IPS-18a (cell line): ENCODE measurements at regions not wholly inside any gene's neighbourhood (a gene's known extent, or its start where the extent isn't known, plus 50 kb on each side); places are given as distances from the start of the nearest gene placed in this dataset.

Source experiments
- H3K27ac ChIP-seq: one replicate; pipeline ENCODE4 v1.5.1; 2013; ENCODE audit warnings: low read length
- H3K27me3 ChIP-seq: one replicate; pipeline ENCODE4 v1.6.1; 2013; ENCODE audit warnings: mild to moderate bottlenecking, low read length; ENCODE audit not compliant: control insufficient read depth, insufficient read depth
- H3K36me3 ChIP-seq: one replicate; pipeline ENCODE4 v1.6.1; 2013; ENCODE audit warnings: low read depth, low read length; ENCODE audit not compliant: control insufficient read depth
- H3K4me1 ChIP-seq: one replicate; pipeline ENCODE4 v1.6.1; 2013; ENCODE audit warnings: low read depth, low read length; ENCODE audit not compliant: control insufficient read depth
- H3K4me3 ChIP-seq: one replicate; pipeline ENCODE4 v1.5.1; 2013; ENCODE audit warnings: low read length
- H3K9ac ChIP-seq: one replicate; pipeline ENCODE4 v1.6.1; 2013; ENCODE audit warnings: mild to moderate bottlenecking, low read length, moderate library complexity
- H3K9me3 ChIP-seq: one replicate; pipeline ENCODE4 v1.6.1; 2013; ENCODE audit warnings: low read depth, low read length; ENCODE audit not compliant: control insufficient read depth

DNA sequence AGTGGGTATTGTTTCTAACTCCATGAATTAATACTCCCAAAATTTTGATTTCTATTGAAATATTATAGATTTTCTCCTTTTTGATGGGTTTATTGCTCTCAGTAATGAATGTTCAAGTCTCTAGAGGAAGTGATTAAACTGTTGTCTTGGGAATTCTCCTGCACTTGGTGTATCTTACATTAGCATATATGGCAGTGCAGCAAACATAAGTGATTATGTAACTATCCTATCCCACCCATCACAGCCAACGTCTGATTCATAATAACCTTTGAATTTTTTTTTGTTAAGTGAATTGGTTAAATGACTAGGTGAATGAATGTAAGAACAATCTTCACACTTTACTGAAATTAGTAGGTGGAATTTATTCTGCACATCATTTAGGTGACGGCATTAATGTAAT is 483.7 kb downstream of the TAF11L14 start:
- Histone ChIP-seq H3K9me3 (no peaks in the 10 kb centered on the region), H3K4me3 (no peak overlapping the region), H3K9ac (no peak overlapping the region), H3K27me3 (no peaks in the 10 kb centered on the region), H3K27ac (no peak overlapping the region), H3K4me1 (peaks cover 15% of the 10 kb centered on the region), H3K36me3 (no peaks in the 10 kb centered on the region)

DNA sequence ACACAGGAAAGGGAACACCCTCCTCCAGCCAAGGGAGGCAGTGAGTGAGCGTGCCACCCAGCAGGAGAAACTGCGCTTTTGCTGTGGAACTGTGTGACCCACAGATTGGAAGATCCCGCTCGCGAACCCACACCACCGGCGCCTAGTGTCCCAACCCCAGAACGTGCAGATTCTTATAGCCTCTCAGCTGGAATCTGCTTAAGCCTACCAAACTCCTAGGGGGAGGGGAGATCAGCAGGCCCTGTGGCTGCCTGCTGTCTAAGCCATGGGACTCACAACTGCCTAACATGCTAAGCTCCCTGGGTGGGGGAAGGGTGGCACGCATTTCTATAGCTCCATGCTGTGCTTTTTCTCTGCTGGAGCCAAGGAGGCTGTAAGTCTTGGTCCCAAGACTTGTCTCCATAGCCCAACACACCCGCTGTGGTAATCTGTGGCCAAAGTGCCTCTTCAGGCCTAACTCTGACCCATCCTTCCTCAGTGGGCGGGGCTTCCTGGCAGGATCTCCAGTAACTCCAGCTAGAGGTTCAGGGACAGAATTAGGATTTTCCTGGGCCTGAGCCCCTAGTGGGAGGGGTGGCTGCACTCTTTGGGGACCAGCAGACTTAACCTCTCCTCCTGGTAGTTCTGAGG is 485.0 kb downstream of the TAF11L14 start:
- Histone ChIP-seq H3K4me3 (no peak overlapping the region), H3K27ac (no peak overlapping the region), H3K27me3 (no peaks in the 10 kb centered on the region), H3K36me3 (no peaks in the 10 kb centered on the region), H3K9me3 (no peaks in the 10 kb centered on the region), H3K9ac (no peak overlapping the region), H3K4me1 (peaks cover 12% of the 10 kb centered on the region)

- Histone ChIP-seq H3K9me3 (peaks cover 7% of the 10 kb centered on the region), H3K9ac (no peak overlapping the region), H3K4me1 (no peaks in the 10 kb centered on the region), H3K27me3 (no peaks in the 10 kb centered on the region), H3K4me3 (no peak overlapping the region), H3K36me3 (no peaks in the 10 kb centered on the region), H3K27ac (no peak overlapping the region)
These were observed 507.0 kb downstream of the TAF11L14 start for GRCh38 chr5:18141222-18141621.

DNA sequence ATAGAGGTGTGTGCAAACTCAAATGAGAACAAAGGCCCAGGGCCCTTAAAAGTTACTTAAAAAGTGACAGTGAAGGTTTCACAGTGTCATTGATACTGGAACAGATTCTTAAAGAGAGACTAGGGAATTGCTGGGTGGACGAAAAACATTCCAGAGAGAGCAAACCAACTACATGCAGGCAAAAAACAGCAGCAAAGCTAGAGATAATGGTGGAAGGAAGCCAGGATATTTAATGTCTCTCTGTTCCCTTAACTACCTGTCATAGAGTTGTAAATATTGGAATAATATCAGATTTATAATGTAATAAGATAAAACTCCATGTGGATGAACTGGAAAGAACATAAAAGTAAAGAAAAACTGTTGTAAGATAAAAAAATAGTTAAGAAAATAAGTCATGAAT is 508.6 kb downstream of the TAF11L14 start:
- Histone ChIP-seq H3K27ac (no peak overlapping the region), H3K36me3 (no peaks in the 10 kb centered on the region), H3K9ac (no peak overlapping the region), H3K9me3 (peaks cover 6% of the 10 kb centered on the region), H3K4me1 (no peaks in the 10 kb centered on the region), H3K4me3 (no peak overlapping the region), H3K27me3 (no peaks in the 10 kb centered on the region)

DNA sequence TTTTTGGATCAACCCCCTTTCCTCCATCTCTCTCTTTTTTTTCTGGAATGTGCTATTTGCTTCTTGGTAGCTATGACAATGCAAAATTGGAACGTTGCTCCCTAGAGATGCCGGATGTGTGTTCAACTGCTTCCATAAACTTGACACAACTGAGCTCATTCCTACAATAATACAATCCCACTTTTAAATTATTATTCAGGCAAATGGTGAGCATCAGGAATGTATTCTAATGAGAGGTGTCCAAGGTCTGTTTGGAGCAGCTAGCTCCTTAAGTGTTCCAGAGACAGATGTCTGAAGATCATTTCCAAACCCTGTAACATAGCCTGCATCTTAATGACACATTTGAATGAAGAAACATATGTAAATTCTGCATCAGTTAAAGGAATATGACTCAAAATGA is 518.4 kb downstream of the TAF11L14 start:
- H3K36me3 ChIP-seq: no peaks in the 10 kb centered on the region
- no peak overlapping the region for H3K27ac ChIP-seq
- H3K4me1 ChIP-seq: no peaks in the 10 kb centered on the region
- no peak overlapping the region for H3K9ac ChIP-seq
- H3K9me3 ChIP-seq: no peaks in the 10 kb centered on the region
- no peaks in the 10 kb centered on the region for H3K27me3 ChIP-seq
- H3K4me3 ChIP-seq: no peak overlapping the region

DNA sequence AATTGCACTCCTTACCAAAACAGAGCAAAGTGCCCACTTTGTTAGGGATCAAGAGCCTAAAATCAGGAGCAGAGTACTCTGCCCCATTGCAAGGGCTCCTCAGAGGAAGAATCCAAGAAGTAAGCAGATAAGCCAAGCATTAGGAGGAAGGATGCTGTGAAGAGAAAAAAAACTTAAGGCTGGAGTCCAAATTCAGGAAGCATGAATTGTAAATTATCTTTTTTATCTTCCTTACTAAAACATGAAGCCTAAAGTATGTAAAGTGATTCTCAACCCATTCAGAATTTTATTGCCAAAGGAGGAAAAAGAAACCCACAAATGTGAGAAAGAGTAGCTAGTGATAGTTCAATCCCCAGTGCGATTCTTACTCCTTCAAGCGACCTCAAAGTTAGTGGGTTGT is 523.9 kb downstream of the TAF11L14 start:
- Histone ChIP-seq H3K4me1 (no peaks in the 10 kb centered on the region), H3K9me3 (peaks cover 2% of the 10 kb centered on the region), H3K9ac (no peak overlapping the region)

GRCh38 chr5:18159331-18159730 is 525.1 kb downstream of the TAF11L14 start:
- no peaks in the 10 kb centered on the region for H3K27me3 ChIP-seq
- H3K27ac ChIP-seq: no peak overlapping the region
- H3K4me3 ChIP-seq: no peak overlapping the region
- no peak overlapping the region for H3K9ac ChIP-seq
- no peaks in the 10 kb centered on the region for H3K4me1 ChIP-seq
- no peaks in the 10 kb centered on the region for H3K36me3 ChIP-seq
- H3K9me3 ChIP-seq: peaks cover 2% of the 10 kb centered on the region

More for the DNA sequence above, 523.9 kb downstream of the TAF11L14 start:
- Histone ChIP-seq H3K4me3 (no peak overlapping the region), H3K27ac (no peak overlapping the region), H3K36me3 (no peaks in the 10 kb centered on the region), H3K27me3 (no peaks in the 10 kb centered on the region)

- Histone ChIP-seq H3K27me3 (no peaks in the 10 kb centered on the region), H3K9me3 (no peaks in the 10 kb centered on the region), H3K4me3 (no peak overlapping the region), H3K4me1 (no peaks in the 10 kb centered on the region), H3K9ac (no peak overlapping the region), H3K27ac (no peak overlapping the region), H3K36me3 (no peaks in the 10 kb centered on the region)
These were observed 537.4 kb downstream of the TAF11L14 start for GRCh38 chr5:18171684-18172083.

- H3K4me1 ChIP-seq: no peaks in the 10 kb centered on the region
- no peak overlapping the region for H3K4me3 ChIP-seq
- H3K27ac ChIP-seq: no peak overlapping the region
- H3K36me3 ChIP-seq: no peaks in the 10 kb centered on the region
- H3K27me3 ChIP-seq: no peaks in the 10 kb centered on the region
- no peaks in the 10 kb centered on the region for H3K9me3 ChIP-seq
- H3K9ac ChIP-seq: no peak overlapping the region
These were observed 545.3 kb downstream of the TAF11L14 start for GRCh38 chr5:18179579-18179978.

DNA sequence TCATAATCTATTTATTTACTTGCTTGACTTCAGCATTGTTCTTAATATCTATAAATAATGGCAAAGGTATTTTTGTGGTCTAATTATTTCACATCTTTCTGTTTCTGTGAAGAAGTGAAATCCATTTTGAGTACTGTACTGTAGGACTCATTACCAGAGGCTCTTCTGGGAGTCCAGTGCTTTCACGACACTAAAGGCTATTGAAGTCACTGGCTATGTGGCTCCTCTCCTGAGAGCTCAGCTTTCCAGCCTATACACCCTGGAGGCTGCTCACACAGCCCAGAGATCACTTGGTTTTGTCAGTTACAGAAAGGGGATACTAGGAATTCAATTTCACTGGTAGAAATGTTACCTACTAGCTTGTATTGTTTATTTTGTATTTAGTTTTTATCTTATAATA is 547.3 kb downstream of the TAF11L14 start:
- Histone ChIP-seq H3K4me3 (no peak overlapping the region), H3K9me3 (peaks cover 1% of the 10 kb centered on the region), H3K27ac (no peak overlapping the region), H3K4me1 (no peaks in the 10 kb centered on the region), H3K27me3 (no peaks in the 10 kb centered on the region), H3K9ac (no peak overlapping the region), H3K36me3 (no peaks in the 10 kb centered on the region)

- no peak overlapping the region for H3K4me3 ChIP-seq
- H3K9me3 ChIP-seq: peaks cover 21% of the 10 kb centered on the region
- H3K9ac ChIP-seq: no peak overlapping the region
- H3K27ac ChIP-seq: no peak overlapping the region
- no peaks in the 10 kb centered on the region for H3K27me3 ChIP-seq
- no peaks in the 10 kb centered on the region for H3K36me3 ChIP-seq
- H3K4me1 ChIP-seq: peaks cover 4% of the 10 kb centered on the region
These were observed 561.6 kb downstream of the TAF11L14 start for GRCh38 chr5:18195910-18196309.

GRCh38 chr5:18197734-18198133 is 563.5 kb downstream of the TAF11L14 start:
- H3K27ac ChIP-seq: no peak overlapping the region
- no peaks in the 10 kb centered on the region for H3K27me3 ChIP-seq
- H3K9me3 ChIP-seq: peaks cover 21% of the 10 kb centered on the region
- H3K4me1 ChIP-seq: peaks cover 4% of the 10 kb centered on the region
- H3K4me3 ChIP-seq: no peak overlapping the region
- no peak overlapping the region for H3K9ac ChIP-seq
- H3K36me3 ChIP-seq: no peaks in the 10 kb centered on the region
